Thyroid gland (tissue), 4 donors: ENCODE measurements at regions not wholly inside any gene's neighbourhood (a gene's known extent, or its start where the extent isn't known, plus 50 kb on each side); places are given as distances from the start of the nearest gene placed in this dataset.

Source experiments
- CTCF ChIP-seq, 6 experiments: fragments of 200-600 bp in 3 of 6; fragments of 450-650 bp in 3 of 6; sonication (generic) in 3 of 6; IDR thresholded peaks; one replicate each; pipeline ENCODE4 v1.5.1; 2016 to 2019; ENCODE audit warnings: antibody characterized with exemption in 6 of 6, mild to moderate bottlenecking in 2 of 6, inconsistent platforms in 1 of 6, moderate library complexity in 1 of 6
- POLR2A ChIP-seq, 2 donors: fragments of 450-650 bp; IDR thresholded peaks; one replicate each; pipeline ENCODE4 v1.6.1; 2017; ENCODE audit warnings: antibody characterized with exemption in 2 of 2, mild to moderate bottlenecking in 2 of 2, moderate library complexity in 1 of 2

- TF ChIP-seq CTCF (IDR thresholded peaks at IDR 0.05) (no peak), POLR2A (IDR thresholded peaks at IDR 0.05) (no peak)
Measured at GRCh38 chr4:65799513-65799912, 129.2 kb upstream of the EPHA5 start.
